Stimulated activated CD4-positive, alpha-beta T cell treated with anti-CD3 and anti-CD28 coated beads, Interleukin-1b, Interleukin-23, amount 100 ng/mL, for 48 hours (primary cell): ENCODE measurements at regions not wholly inside any gene's neighbourhood (a gene's known extent, or its start where the extent isn't known, plus 50 kb on each side); places are given as distances from the start of the nearest gene placed in this dataset.
"Not testable (repeated sequence)": the region's sequence is repeated elsewhere in the genome, so short reads cannot be mapped to it uniquely, and the experiment has no call there.

Source experiments
- DNase-seq: peaks from one replicate; pipeline ENCODE4 v3.0.0-alpha.2; 2020

DNA sequence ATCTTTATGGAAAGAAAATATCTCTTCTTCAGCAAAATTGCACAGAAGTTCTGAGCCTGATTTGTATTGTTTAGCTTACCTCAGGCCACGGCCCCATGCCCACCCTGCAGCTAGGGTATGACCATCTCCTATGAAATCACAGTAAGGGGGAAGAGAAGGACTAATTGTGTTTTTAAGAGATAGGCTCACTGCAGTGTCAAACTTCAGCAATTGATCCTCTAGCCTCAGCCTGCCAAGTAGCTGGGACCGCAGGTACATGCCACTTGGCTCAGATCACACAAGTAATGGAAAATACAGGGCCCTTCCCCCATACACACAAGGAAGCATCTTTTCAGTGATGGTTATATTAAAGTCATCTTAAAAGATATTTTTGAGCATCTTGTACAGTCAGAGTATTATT, 60.0 kb downstream of the DMAC1 start:
- DNase-seq: no peak

DNA sequence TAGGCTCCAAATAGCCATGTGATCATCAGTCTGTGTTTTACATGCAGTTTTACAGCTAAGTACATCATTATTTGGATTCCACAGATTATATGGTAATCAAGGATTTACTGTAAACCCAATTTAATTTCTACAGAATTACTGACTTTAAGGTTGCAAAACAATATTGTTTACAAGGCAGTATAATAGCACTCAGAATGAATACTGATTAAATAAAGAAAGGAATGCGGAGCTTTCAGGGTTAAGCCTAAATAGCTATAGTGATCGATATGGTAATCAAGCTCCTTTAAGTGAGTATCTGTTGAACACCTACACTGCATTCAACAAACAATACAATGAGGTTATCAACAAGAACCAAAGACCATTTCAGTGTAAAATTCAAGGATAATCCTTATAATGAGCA, 64.3 kb downstream of the DMAC1 start:
- no peak for DNase-seq

GRCh38 chr9:7730164-7730445, 69.5 kb downstream of the DMAC1 start:
- DNase-seq: no peak

- no peak for DNase-seq
Measured at GRCh38 chr9:7729371-7730163, 70.0 kb downstream of the DMAC1 start.

- DNase-seq: no peak
Measured at GRCh38 chr9:7721291-7721690, 78.3 kb downstream of the DMAC1 start.

DNA sequence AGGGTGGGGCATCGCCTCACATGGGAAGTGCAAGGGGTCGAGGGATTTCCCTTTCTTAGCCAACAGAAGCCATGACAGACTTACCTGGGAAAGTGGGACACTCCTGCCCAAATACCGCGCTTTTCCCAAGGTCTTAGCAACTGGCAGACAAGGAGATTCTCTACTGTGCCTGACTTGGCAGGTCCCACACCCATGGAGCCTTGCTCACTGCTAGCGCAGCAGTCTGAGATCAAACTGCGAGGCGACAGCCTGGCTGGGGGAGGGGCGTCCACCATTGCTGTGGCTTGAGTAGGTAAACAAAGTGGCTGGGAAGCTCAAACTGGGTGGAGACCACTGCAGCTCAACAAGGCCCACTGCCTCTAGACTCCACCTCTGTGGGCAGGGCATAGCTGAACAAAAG, 86.5 kb downstream of the DMAC1 start:
- DNase-seq: not testable (repeated sequence)

- DNase-seq: no peak
Measured at GRCh38 chr9:7710686-7711085, 88.9 kb downstream of the DMAC1 start.

- DNase-seq: no peak
Measured at GRCh38 chr9:7707934-7708333, 91.6 kb downstream of the DMAC1 start.

GRCh38 chr9:7704543-7704942, 95.0 kb downstream of the DMAC1 start:
- no peak for DNase-seq

GRCh38 chr9:7691909-7692308, 107.7 kb downstream of the DMAC1 start:
- no peak for DNase-seq

- DNase-seq: no peak
Measured at GRCh38 chr9:7690014-7690413, 109.6 kb downstream of the DMAC1 start.

- DNase-seq: no peak
Measured at GRCh38 chr9:7688626-7689025, 111.0 kb downstream of the DMAC1 start.

GRCh38 chr9:7676609-7677156, 122.9 kb downstream of the DMAC1 start:
- DNase-seq: no peak

- DNase-seq: no peak
Measured at GRCh38 chr9:7671847-7672246, 127.7 kb downstream of the DMAC1 start.

- DNase-seq: no peak
Measured at GRCh38 chr9:7668541-7668940, 131.0 kb downstream of the DMAC1 start.

DNA sequence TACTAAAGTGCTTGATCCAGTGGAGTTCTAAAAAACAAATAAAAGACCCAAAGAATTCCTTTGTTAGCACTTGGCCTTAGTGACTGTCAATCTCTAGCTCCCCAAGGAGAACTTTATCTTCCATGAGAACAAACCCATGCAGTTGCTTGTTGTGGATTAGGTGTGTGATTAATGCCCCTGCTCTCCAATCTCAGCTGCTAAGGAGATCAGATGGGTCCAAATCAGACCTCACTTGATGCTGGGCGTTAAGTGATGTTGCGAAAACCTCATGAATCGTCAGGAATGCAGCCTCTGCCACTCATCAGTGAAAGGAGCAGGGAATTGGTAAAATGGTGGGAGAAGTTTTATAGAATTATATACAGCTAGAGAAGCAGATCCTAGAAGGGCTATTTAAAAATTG, 133.7 kb downstream of the DMAC1 start:
- DNase-seq: no peak

DNA sequence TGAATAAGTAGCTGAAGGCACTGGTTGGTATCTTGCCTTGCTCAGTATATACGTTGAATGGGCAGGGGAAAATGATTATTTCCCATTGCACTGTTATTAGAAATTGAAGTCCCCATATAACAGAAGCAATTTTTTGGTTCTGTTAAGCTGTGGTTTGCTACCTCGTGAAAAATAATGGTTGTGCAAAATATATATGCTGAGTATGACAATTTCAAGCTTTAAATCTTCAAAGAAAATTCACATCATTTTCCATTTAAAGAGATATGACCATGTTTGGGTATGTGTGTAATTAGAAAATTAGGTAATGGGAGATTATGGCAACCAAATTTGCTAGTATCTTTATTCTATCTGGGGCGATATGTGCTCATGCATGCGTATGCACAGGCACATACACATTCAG, 139.8 kb downstream of the DMAC1 start:
- no peak for DNase-seq

- no peak for DNase-seq
Measured at GRCh38 chr9:7656636-7657035, 142.9 kb downstream of the DMAC1 start.

DNA sequence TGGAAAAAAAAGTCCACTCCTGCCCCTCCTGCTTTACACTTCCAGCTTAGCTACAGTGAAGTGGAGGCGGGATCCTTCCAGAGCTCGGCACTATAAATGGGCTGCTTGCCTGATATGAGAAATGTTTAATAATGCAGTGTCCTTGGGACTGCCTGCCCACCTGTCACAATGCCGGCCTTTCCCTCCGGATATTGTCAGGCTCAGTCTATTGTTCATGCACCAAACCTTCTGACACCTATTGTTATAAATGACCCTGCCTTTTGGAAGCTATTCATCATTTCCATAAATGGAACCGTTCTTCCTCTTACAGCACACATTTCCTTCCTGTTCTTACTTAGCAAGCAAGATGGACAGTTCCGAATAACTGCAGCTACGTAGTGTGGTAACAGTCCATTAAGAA, 146.3 kb downstream of the DMAC1 start:
- no peak for DNase-seq

- DNase-seq: no peak
Measured at GRCh38 chr9:7640231-7640630, 159.3 kb downstream of the DMAC1 start.

DNA sequence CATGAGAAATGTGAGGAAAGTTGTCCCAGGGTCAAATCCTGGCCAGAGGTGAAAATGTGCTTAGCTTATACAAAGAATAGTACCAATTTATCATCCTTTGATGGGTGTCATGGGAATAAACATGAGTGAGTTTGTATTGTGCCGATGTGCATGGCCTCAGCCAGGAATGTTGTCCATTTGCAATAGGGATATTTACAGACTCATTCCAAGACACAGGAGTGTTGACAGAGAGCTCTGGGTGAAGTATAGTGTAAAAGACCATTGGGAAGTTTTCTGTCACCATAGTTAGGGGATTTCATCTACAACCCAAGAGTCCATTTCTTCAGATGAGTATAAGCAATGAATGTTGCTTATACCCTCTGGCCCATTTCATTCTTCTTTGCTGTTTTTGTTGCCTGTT, 160.1 kb downstream of the DMAC1 start:
- DNase-seq: no peak

DNA sequence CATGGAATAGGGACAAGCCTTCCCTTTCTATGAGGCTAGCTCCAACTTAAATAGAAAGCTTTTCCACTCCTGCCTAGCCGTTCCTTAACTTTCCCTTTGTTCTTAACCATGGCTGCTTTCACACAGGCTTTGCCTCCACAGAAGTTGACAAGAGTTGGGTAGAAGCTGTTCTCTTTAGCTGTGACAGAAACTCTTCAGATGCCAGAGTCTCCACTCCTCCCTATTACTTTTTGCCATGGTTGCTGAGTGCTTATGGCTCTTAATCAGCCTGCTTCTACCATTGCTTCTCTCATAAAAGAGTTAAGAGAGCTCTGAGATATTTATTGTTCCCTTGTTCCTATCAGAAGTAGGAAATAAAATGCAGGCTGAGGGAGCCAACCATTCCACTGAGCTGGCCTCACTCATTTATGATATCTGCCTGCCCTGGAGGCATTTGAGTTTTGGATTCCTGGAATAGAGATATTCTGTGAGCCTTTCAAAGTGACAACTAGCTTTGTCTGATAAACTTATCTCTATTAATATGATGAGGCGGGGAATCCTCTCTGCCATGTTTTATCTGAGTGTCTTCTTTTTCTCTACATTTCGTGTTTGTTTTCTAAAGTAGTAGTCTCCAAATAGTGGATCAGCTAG, 162.6 kb downstream of the DMAC1 start:
- no peak for DNase-seq

DNA sequence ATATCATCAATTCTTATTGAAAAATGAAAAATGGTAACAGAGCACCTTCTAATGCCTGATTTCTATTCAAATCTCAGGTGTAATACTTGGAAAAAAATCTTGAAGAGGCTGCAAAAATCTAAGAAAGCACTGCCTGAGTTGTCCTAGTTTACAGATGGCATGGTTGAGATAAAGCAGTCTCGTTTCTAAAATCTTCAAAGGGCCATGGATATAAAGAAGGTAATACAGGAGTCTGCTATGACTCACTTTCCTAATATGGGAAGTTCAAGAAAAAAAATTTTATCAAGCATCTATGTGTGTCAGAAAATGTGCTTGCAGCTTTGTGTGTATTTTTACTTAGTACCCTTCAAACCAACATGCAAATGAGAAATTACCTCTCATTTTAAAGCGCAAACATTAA, 163.3 kb downstream of the DMAC1 start:
- no peak for DNase-seq

GRCh38 chr9:7626571-7627029, 173.0 kb downstream of the DMAC1 start:
- DNase-seq: peak; percentile 18

DNA sequence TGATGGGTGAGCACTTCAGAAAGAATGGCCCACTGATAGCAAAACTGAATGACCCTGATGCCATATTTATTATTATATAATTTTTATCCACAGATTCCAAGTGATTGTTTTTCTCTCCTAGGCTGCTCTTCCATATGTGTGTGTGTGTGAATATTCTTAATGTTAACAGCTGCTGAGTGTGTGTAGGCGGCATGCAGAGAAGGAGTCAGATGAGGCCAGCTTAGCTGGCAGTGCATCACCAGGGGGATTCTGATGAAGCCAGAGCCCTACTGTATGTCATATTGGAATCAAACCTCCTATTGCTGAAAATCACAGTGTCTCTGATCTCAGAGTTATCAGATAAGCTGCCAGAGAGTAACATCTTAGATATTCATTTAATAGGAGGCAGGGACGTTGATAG, 177.1 kb downstream of the DMAC1 start:
- DNase-seq: no peak
